K562 (cell line): ENCODE measurements at regions not wholly inside any gene's neighbourhood (a gene's known extent, or its start where the extent isn't known, plus 50 kb on each side); places are given as distances from the start of the nearest gene placed in this dataset.

ENCODE experiments used
- ATAC-seq: fragments of 200-7000 bp; cut with Tn5 transposase; 3 replicates; pipeline ENCODE4 v1.9.1; 2020; ENCODE audit warnings: moderate library complexity
- BruUV-seq: library from RNA; stranded (reverse); fragments of 400-500 nt; replicated peaks from 2 replicates; lab custom pipeline; 2021; lab: Mats Ljungman, UMichigan
- CTCF ChIA-PET: fragments of 300-600 bp; formaldehyde crosslinking; extraction: SDS; loops from one replicate; lab custom pipeline; 2021; ENCODE audit warnings: low intra/inter-chr PET ratio; lab: Yijun Ruan, JAX
- POLR2A ChIA-PET: fragments of 300-600, 350-650 bp; sonication (Branson Sonifier 250); formaldehyde crosslinking; extraction: SDS; loops from one replicate; lab custom pipeline; 2021; ENCODE audit warnings: antibody characterized with exemption, inconsistent platforms; lab: Yijun Ruan, JAX
- DNase-seq, 4 experiments: peaks; one replicate each; pipeline versions ENCODE4 v3.0.0 to v3.0.0-alpha.2; 2011 to 2018; ENCODE audit warnings: low spot score in 3 of 4, mixed read lengths in 3 of 4; ENCODE audit errors: extremely low read depth in 1 of 4
- FAIRE-seq: peaks from 2 replicates; lab custom pipeline; 2011; peaks lifted over from hg19 to GRCh38; lab: Jason Lieb, UNC
- H2AFZ ChIP-seq: 2 replicates; pipeline ENCODE4 v1.6.0; 2011; ENCODE audit warnings: low read depth, low read length, control low read depth, inconsistent platforms
- H3K27ac ChIP-seq: fragments of 200-600 bp; 3 replicates; pipeline ENCODE4 v1.8.0; 2011; ENCODE audit warnings: low read depth, mild to moderate bottlenecking, control low read depth, inconsistent platforms, low read length, moderate library complexity, mixed read lengths; ENCODE audit errors: extremely low read depth
- H3K27me3 ChIP-seq, 2 experiments: fragments of 300-600 bp in 1 of 2; 2 replicates in 1 of 2; 3 replicates in 1 of 2; pipeline versions ENCODE4 v1.6.0 to v1.8.0; 2011; ENCODE audit warnings: inconsistent platforms in 2 of 2, low read length in 2 of 2, mild to moderate bottlenecking in 1 of 2, mixed read lengths in 1 of 2, moderate library complexity in 1 of 2; ENCODE audit not compliant: control insufficient read depth in 2 of 2, insufficient read depth in 2 of 2
- H3K36me3 ChIP-seq: fragments of 300-600 bp; 3 replicates; pipeline ENCODE4 v1.8.0; 2011; ENCODE audit warnings: mild to moderate bottlenecking, low read length, inconsistent platforms; ENCODE audit not compliant: control insufficient read depth, insufficient read depth
- H3K4me1 ChIP-seq, 2 experiments: fragments of 200-600 bp in 1 of 2; replicated peaks in 1 of 2; 2 replicates in 1 of 2; 3 replicates in 1 of 2; pipeline versions ENCODE4 v1.5.1 to v1.8.0; 2011; ENCODE audit warnings: inconsistent platforms in 2 of 2, low read length in 2 of 2, mild to moderate bottlenecking in 1 of 2, mixed read lengths in 1 of 2, moderate library complexity in 1 of 2; ENCODE audit not compliant: control insufficient read depth in 2 of 2, insufficient read depth in 2 of 2
- H3K4me2 ChIP-seq: 2 replicates; pipeline ENCODE4 v1.6.1; 2011; ENCODE audit warnings: low read length, control low read depth, inconsistent platforms, mixed read lengths; ENCODE audit not compliant: insufficient read depth
- H3K4me3 ChIP-seq: fragments of 200-600 bp; sonication (generic), shearing (Covaris generic); 2 replicates; pipeline ENCODE4 v1.5.1; 2016; ENCODE audit warnings: control low read depth, inconsistent platforms
- H3K79me2 ChIP-seq: fragments of 200-600 bp; 3 replicates; pipeline ENCODE4 v1.8.0; 2011; ENCODE audit warnings: low read length, inconsistent platforms; ENCODE audit not compliant: control insufficient read depth, insufficient read depth
- H3K9ac ChIP-seq, 2 experiments: 2 replicates each; pipeline versions ENCODE4 v1.6.0 to v1.6.1; 2011; ENCODE audit warnings: low read depth in 2 of 2, low read length in 2 of 2, control low read depth in 1 of 2, inconsistent platforms in 1 of 2, mild to moderate bottlenecking in 1 of 2, mixed read lengths in 1 of 2; ENCODE audit not compliant: insufficient read depth in 1 of 2
- H3K9me1 ChIP-seq: one replicate; pipeline ENCODE4 v1.6.0; 2011; ENCODE audit warnings: inconsistent platforms, mild to moderate bottlenecking, low read length, moderate library complexity; ENCODE audit not compliant: control insufficient read depth, insufficient read depth
- H3K9me3 ChIP-seq: replicated peaks from 2 replicates; pipeline ENCODE4 v1.5.1; 2011; ENCODE audit warnings: low read depth, low read length, inconsistent platforms; ENCODE audit not compliant: control insufficient read depth, insufficient read depth
- H4K20me1 ChIP-seq: replicated peaks from 2 replicates; pipeline ENCODE4 v1.6.1; 2011; ENCODE audit warnings: low read length, inconsistent platforms, mixed read lengths; ENCODE audit not compliant: control insufficient read depth, insufficient read depth
- MEF2A ChIP-seq: IDR thresholded peaks from 2 replicates; pipeline ENCODE4 v1.6.1; 2011; ENCODE audit warnings: low read depth, mild to moderate bottlenecking, low read length, moderate library complexity; ENCODE audit not compliant: control insufficient read depth
- MTA1 ChIP-seq: fragments of 450-650 bp; IDR thresholded peaks from 2 replicates; pipeline ENCODE4 v1.6.1; 2017; ENCODE audit warnings: borderline replicate concordance
- NR2F6 ChIP-seq: fragments of 450-650 bp; formaldehyde crosslinking; IDR thresholded peaks from 2 replicates; pipeline ENCODE4 v1.4.0; 2020; ENCODE audit warnings: mild to moderate bottlenecking
- PCBP2 ChIP-seq: fragments of 200-400 bp; formaldehyde crosslinking; IDR thresholded peaks from 2 replicates; pipeline ENCODE4 v1.6.1; 2018; ENCODE audit warnings: low read length, low read depth, mild to moderate bottlenecking, moderate library complexity; ENCODE audit not compliant: poor library complexity, severe bottlenecking
- SREBF1 ChIP-seq: fragments of 150-350 bp; IDR thresholded peaks from 2 replicates; pipeline ENCODE4 v1.6.1; 2014; ENCODE audit warnings: antibody characterized with exemption, low read depth, low read length, borderline replicate concordance
- YY1 ChIP-seq, 3 experiments: IDR thresholded peaks; 2 replicates each; pipeline ENCODE4 v1.6.1; 2011; ENCODE audit warnings: low read length in 2 of 3, mild to moderate bottlenecking in 2 of 3, moderate library complexity in 2 of 3, borderline replicate concordance in 1 of 3, control low read depth in 1 of 3, low read depth in 1 of 3; ENCODE audit not compliant: insufficient read depth in 3 of 3, insufficient replicate concordance in 2 of 3, control insufficient read depth in 1 of 3, insufficient read length in 1 of 3; ENCODE audit errors: extremely low read depth in 1 of 3
- ZBED1 ChIP-seq: IDR thresholded peaks from 2 replicates; pipeline ENCODE4 v1.6.1; 2014
- ZSCAN29 ChIP-seq: fragments of 450-650 bp; IDR thresholded peaks from 2 replicates; pipeline ENCODE4 v1.6.1; 2017
- WGBS: fragments of 100-300 bp; shearing (Covaris generic); methylation state at CpG from one replicate; pipeline ENCODE4 v1.1.6; 2016; ENCODE audit warnings: low coverage, mixed read lengths; ENCODE audit not compliant: insufficient coverage; ENCODE audit errors: missing lambda C conversion rate; 5-methylcytosine and 5-hydroxymethylcytosine counted together
- in situ Hi-C: fragments of 300-500 bp; cut with MboI; formaldehyde crosslinking; loops from 4 replicates; pipeline ENCODE4 v1.15.0; 2018; ENCODE audit warnings: inconsistent platforms, mixed read lengths
- intact Hi-C: fragments of 100-400 bp; cut with micrococcal nuclease; formaldehyde crosslinking; loops from 2 replicates; pipeline ENCODE4 v1.14.2; 2022
- TF ChIP-seq, protein P1 (sequence below): sonication (generic); formaldehyde crosslinking; IDR thresholded peaks from 2 replicates; pipeline ENCODE4 v1.8.0; 2023; ENCODE audit warnings: mild to moderate bottlenecking, missing genetic modification reagents
- TF ChIP-seq, protein P2 (sequence below): IDR thresholded peaks from 3 replicates; pipeline ENCODE4 v1.6.1; 2011; ENCODE audit warnings: borderline replicate concordance, mild to moderate bottlenecking, moderate library complexity; ENCODE audit not compliant: insufficient read length; ENCODE audit errors: extremely low read depth

DNA sequence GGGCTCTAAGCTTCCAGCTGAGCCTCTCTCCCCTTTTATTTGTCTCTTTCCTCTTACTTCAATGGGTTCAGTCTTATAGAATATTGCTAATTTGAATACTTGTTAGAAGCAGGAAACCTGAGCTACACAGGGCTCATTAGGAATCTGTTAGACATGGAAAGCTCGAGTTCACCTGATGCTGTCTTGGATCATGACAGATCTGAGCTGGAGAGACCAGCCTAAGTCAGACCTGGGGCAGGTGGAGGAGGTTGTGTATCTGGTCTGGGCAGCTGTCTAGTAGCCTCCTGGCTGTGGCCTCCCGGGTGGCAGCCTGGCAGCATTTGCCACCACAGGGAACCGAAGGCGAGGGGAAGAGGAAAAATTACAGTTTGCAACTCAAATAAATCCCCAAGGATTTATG, 185.9 kb downstream of the ICOS start:
- WGBS = 3% methylated on average over 4 of the region's 4 CpGs
- H3K9ac ChIP-seq = no peak overlapping the region
- H3K9me1 ChIP-seq = no peaks in the 10 kb centered on the region
- ATAC-seq = no peak
- FAIRE-seq = no peak
- H3K36me3 ChIP-seq = no peaks in the 10 kb centered on the region
- in situ Hi-C loops (no loop called here), intact Hi-C loops (no loop called here)
- ChIA-PET CTCF (no interaction called here), POLR2A (no interaction called here)
- no peaks in the 10 kb centered on the region for H3K9me3 ChIP-seq
- H3K27me3 ChIP-seq = no peaks in the 10 kb centered on the region; a peak in 1 of 5 replicates
- H3K27ac ChIP-seq = no peak overlapping the region
- no peaks in the 10 kb centered on the region for H3K79me2 ChIP-seq
- H3K4me1 ChIP-seq = no peaks in the 10 kb centered on the region
- TF ChIP-seq ZSCAN29 (no peak), SREBF1 (no peak), MEF2A (no peak), PCBP2 (no peak), MTA1 (no peak), NR2F6 (CRISPR knock-in tag) (no peak), YY1 (IDR thresholded peaks at IDR 0.05; ENCODE audit: borderline replicate concordance in 1 of 3, control insufficient read depth in 1 of 3, extremely low read depth in 1 of 3, insufficient read depth in 3 of 3, insufficient read length in 1 of 3, insufficient replicate concordance in 2 of 3, low read depth in 1 of 3, low read length in 2 of 3) (no peak), ZBED1 (no peak)
- TF ChIP-seq, protein P1, sequence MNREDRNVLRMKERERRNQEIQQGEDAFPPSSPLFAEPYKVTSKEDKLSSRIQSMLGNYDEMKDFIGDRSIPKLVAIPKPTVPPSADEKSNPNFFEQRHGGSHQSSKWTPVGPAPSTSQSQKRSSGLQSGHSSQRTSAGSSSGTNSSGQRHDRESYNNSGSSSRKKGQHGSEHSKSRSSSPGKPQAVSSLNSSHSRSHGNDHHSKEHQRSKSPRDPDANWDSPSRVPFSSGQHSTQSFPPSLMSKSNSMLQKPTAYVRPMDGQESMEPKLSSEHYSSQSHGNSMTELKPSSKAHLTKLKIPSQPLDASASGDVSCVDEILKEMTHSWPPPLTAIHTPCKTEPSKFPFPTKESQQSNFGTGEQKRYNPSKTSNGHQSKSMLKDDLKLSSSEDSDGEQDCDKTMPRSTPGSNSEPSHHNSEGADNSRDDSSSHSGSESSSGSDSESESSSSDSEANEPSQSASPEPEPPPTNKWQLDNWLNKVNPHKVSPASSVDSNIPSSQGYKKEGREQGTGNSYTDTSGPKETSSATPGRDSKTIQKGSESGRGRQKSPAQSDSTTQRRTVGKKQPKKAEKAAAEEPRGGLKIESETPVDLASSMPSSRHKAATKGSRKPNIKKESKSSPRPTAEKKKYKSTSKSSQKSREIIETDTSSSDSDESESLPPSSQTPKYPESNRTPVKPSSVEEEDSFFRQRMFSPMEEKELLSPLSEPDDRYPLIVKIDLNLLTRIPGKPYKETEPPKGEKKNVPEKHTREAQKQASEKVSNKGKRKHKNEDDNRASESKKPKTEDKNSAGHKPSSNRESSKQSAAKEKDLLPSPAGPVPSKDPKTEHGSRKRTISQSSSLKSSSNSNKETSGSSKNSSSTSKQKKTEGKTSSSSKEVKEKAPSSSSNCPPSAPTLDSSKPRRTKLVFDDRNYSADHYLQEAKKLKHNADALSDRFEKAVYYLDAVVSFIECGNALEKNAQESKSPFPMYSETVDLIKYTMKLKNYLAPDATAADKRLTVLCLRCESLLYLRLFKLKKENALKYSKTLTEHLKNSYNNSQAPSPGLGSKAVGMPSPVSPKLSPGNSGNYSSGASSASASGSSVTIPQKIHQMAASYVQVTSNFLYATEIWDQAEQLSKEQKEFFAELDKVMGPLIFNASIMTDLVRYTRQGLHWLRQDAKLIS (CRISPR knock-in tag) = no peak
- TF ChIP-seq, protein P2, sequence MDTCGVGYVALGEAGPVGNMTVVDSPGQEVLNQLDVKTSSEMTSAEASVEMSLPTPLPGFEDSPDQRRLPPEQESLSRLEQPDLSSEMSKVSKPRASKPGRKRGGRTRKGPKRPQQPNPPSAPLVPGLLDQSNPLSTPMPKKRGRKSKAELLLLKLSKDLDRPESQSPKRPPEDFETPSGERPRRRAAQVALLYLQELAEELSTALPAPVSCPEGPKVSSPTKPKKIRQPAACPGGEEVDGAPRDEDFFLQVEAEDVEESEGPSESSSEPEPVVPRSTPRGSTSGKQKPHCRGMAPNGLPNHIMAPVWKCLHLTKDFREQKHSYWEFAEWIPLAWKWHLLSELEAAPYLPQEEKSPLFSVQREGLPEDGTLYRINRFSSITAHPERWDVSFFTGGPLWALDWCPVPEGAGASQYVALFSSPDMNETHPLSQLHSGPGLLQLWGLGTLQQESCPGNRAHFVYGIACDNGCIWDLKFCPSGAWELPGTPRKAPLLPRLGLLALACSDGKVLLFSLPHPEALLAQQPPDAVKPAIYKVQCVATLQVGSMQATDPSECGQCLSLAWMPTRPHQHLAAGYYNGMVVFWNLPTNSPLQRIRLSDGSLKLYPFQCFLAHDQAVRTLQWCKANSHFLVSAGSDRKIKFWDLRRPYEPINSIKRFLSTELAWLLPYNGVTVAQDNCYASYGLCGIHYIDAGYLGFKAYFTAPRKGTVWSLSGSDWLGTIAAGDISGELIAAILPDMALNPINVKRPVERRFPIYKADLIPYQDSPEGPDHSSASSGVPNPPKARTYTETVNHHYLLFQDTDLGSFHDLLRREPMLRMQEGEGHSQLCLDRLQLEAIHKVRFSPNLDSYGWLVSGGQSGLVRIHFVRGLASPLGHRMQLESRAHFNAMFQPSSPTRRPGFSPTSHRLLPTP = no peak
- H4K20me1 ChIP-seq = no peaks in the 10 kb centered on the region
- H3K4me2 ChIP-seq = no peak overlapping the region
- BruUV-seq = no TSS peak
- DNase-seq = no peak
- H2AFZ ChIP-seq = no peak overlapping the region
- no peak overlapping the region for H3K4me3 ChIP-seq
